ENCODE measurements at regions not wholly inside any gene's neighbourhood (a gene's known extent, or its start where the extent isn't known, plus 50 kb on each side); places are given as distances from the start of the nearest gene placed in this dataset.

DNA sequence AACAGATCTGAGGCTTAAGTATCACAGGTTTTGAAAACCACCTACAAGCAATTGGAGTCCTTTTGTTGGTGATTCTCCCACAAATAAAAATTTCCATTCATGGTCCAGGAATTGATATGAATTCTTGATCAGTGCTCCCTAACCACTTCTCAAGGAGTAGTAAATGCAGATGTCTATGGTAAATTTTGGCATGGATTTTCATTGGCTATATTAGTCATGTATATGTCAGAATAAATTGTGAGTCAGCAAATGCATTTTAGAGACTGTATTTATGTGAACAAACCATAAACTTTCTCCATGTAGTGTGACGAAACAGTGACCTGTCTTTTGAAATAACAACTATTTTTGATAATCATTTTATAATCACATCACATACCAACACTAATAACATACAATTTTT lies 611.1 kb downstream of the HTR1A start:
- no peak for DNase-seq (ENCODE audit: low spot score)

DNA sequence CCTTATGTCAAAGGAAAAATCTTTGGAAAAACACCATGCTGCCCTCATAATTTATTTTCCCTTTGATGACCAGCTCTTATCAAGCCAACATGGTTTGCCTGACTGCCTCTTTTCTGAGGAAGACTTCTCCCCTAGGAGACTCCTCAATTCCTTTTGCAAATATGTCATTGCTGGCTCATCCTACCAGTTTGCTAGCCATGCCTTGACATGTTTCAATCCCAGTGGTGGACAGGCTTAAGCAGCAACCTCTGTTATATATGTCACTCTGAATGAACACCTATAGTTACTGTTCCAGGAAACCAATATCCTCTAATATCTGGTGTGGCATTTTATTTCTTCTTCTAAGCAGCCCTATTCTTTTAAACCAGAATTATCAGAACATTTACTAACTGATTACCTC lies 615.8 kb downstream of the HTR1A start:
- DNase-seq (ENCODE audit: low spot score) = no peak

DNA sequence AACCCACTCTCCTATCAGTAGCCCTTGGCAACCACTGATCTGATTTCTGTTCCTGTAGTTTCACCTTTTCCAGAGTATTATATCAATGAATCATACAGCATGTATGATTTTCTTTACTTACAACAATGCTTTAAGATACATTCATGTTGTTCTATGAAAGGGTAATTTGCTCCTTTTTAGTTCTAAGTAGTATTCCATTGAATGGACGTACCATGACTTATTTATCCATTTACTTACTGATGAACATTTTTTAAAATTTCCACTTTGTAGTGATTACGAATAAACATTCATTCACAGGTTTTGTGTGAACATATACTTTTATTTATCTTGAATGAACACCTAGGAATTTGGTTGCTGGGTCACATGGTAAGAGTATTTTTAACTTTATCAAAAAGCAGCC lies 620.8 kb downstream of the HTR1A start:
- no peak for DNase-seq (ENCODE audit: low spot score)

DNA sequence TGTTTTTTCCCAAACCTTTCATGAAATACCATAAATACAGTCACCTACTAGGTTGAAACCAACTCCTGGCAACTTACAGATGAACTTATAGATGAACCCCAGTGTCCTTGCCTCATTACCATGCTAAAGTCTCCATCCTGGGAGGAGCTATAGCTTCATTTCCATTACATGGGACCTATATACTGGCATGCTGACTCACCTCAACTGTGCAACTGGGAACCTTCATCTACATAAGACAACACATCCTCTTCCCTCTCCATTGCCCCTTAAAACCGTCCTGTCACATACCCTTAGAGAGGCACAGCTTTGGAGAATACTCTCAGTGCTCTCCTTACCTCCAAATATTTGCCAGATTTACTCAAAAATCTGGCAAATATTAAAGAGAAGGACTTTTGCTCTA lies 638.3 kb downstream of the HTR1A start:
- no peak for DNase-seq (ENCODE audit: low spot score)

DNA sequence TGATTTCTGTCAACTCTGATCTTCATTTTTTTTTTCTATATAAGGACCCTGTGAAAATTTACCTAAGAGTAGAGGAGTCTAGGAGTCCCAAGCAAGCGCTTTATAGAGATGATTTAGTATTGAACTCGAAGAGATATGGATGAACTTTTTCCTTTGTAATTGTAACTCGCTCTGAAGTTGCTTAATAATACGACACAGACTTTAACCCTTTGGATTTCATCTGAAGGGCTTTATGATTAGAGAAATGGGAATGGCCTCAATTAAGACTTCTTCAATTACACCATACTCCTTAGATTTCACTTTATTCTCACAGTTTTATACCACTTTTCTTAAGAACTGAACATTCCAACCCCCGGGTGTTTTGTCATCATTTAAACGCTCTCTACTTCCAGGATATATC lies 647.7 kb downstream of the HTR1A start:
- no peak for DNase-seq (ENCODE audit: low spot score)

DNA sequence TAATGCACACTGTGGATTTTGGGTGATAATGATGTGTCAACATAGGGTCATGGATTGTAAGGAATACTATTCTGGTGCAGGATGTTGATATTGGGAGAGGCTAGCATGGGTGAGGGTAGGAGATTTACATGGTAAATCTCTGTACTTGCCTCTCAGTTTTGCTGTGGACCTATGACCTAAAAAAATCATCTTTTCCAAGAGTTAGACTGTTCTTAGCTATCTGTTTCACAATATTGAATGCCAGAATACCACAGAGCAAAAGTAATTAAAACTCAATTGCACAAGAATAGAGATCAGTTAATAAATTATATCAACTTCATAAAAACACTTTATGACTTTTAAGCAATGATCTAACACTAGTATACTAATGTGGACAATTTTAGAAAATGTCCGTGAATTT lies 651.6 kb downstream of the HTR1A start:
- DNase-seq (ENCODE audit: low spot score) = no peak

DNA sequence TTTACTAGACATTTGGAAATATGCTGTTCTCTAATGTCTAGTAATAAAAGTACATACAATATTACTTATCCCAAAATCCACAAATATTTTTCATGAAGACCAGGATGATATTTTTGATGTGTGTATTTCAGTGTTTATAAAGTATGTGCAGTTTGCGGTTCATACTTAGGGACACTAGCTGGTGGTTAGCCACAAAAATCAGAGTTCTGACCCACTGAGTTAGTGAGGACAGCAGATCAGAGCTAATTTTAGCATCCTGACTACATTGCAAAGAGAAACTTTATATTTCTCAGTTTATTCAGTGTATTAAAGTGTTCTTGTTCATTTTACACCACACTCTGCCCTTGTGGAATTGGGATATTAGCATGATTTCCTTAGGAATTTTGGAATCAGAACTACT lies 655.3 kb downstream of the HTR1A start:
- DNase-seq (ENCODE audit: low spot score) = no peak

DNA sequence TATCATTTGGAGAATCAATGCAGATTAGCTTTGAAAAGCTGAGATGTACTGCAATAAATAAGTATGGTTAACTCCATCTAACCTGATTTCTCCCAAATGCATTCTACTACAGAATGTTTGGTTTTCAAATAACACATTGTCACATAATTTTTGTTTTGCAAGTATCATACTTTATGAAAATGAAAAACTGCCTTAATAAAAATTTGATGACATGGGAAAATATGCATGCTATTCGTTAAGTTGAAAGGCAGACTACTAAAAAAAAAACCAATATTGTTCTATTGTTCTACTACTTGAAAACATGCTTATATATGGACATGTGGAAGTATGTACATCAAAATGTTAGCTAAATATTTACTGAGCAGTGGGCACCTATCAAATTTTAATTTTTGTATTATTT lies 668.9 kb downstream of the HTR1A start:
- DNase-seq (ENCODE audit: low spot score) = no peak

DNA sequence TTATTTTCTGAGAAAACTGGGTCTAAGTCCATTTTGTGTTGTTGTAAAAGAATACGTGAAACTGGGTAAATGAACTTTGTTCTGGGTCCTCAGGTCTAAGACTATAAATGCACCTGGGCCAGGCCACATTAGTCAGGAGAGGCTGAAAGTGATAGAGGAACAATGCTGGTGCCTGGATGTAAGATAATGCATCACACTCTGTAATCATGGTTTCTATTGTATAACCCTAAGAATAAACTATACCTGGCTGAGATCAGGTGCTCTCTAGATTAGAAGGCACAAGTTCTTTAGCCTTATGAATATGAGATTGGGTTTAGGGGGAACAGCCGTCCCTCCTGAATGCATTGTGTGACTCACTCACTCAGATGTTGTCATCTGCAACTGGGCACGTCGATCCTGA lies 675.5 kb downstream of the HTR1A start:
- DNase-seq (ENCODE audit: low spot score) = no peak

DNA sequence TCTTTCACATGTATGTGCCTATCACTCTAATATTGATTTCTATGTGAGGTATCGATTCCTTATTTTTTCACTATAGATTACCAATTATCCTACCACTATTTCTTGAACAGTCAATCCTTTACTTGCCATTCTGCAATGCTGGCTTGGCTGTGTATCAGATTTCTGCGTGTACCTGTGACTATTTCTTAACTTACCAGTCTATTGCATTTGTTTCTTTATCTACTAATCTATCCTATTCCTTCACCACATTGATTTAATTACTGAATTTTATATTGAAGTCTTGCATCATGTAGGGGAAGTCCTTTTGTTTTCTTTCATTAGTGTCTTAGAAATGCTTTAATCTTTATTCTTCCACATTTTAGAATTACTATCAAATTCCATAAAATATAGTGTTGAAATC lies 684.8 kb downstream of the LRRC70 start:
- DNase-seq (ENCODE audit: low spot score) = no peak

DNA sequence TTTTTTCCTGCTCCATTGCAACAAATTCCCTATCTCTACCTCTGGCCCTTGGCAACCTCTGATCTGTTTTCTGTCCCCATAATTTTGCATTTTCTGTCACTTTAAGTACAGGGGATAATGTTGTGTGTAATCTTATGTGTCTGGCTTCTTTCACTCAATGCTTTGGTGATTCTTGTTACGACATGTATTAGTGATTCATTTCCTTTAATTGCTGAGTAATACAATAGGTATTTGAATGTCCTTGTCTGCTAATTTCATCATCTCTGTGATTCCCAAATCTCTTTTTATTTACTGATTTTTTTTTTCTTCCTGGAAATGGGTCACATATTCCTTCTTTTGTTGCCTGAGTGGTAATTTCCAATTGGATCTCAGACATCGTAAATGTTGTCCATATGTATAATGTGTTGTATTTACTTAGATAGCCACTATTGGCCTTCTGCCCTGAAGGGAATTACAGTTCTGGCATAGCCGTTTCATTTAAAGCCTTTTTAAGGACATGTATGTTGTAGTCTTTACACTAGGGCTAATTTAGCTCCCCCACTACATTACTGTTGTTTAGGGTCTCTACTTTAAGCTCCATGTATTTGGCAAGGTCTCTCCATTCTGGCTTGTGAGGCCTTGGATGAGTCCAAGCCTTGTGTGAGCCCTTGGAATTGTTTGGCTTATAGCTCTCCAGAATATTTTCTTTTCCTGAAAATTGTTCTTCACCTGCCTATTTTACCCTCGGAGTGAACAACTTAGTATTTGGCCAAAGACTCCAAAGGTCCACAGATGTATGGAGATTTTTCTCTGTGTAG lies 683.8 kb downstream of the LRRC70 start:
- peak; percentile 8 for DNase-seq (ENCODE audit: low spot score)

DNA sequence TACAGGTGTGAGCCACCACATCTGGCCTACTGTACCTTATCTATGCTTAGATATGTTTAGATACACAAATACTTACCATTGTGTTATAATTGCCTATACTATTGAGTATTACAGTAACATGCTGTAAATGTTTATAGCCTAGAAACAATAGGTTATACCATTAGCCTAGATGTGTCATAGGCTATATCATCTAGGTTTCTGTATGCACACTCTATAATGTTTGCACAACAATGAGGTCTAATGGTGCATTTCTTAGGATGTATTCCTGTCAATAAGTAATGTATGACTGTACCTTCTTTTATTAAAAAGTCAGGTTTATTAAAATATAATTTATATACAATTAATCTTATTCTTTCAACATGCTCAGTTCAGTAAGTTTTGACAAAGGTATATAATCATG lies 683.1 kb downstream of the LRRC70 start:
- no peak for DNase-seq (ENCODE audit: low spot score)

DNA sequence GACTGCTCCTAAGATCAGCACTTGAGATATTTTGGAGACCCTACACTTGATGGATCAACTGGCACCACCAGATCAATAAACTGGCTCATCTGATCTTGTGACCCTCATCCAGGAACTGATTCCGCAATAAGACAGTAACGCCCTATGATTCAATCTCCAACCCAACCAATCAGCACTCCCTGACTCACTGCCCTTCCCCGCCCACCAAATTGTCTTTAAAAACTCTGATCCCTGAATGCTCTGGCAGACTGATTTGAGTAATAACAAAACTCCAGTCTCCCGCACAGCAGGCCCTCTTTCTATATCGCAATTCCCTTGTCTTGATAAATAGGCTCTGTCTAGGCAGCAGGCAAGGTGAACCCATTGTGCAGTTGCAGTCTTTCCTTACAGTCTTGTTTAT lies 677.0 kb downstream of the LRRC70 start:
- DNase-seq (ENCODE audit: low spot score) = no peak

DNA sequence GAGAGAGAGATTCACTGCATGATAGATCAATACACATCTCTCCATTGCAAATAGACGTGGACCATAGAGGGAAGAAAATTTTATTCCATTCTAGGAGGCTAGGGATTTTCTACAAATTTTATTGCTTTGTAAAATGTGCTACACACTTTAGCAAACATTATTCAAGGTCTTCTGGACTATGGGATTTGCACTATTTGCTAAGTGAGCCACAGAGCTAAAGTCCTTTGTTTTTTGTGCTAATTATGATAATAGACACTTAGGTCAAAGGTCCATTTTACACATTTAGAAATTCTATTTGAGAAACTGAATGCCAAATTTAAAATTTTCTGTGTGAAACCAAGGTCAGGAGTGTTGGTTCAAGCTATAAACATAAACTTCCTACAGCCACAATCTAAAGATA lies 672.3 kb downstream of the LRRC70 start:
- no peak for DNase-seq (ENCODE audit: low spot score)

DNA sequence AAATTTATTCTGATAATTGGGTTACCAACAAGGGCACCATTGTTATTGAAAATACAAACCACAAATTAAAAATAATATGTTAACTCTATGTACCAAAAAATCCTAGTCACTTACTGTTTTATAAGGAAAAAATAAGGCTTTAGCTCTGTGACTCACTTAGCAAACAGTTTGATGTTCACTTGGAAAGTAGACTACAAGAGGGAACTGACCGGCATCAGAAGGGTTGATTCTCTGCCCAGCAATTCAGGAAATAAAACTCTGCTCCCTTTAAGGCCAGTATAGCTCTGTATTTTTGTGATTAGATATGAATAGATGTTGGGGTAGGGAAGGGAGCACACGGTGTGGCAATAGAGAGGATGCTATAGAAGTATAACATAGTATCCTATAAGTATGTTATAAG lies 671.3 kb downstream of the LRRC70 start:
- no peak for DNase-seq (ENCODE audit: low spot score)

DNA sequence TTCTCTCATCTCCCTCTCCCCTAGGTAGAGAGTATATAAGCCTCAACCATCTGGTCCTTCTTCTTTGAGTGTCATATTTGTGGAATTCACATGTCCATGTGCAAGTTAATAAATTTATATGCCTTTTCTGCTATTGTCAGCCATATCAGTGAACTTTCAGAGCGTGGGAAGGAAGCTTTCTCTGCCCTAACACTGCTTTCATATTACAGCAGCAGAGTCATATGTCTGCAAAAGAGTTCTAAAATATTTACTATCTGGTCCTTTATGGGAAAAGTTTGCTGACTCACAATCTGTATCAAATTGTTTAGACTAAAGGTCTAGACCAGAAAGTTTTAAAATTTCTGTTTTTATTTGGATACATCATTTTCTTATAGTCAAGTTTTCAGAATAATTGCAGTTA lies 669.0 kb downstream of the LRRC70 start:
- DNase-seq (ENCODE audit: low spot score) = no peak

DNA sequence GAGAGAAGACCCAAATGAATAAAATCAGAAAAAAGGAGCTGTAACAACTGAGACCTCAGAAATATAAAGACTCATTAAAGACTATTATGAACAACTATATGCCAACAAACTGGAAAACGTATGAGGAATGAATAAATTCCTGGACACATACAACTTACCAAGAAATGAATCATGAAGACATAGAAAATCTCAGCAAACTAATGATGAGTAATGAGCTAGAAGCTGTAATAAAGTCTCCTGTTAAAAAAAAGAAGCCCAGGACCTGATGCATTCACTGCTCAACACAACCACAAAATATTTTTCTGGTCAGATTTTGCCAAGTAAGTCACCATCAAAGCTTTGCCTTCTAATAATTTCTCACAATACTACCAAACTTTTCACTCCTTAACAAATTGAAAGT lies 666.7 kb downstream of the LRRC70 start:
- DNase-seq (ENCODE audit: low spot score) = no peak

DNA sequence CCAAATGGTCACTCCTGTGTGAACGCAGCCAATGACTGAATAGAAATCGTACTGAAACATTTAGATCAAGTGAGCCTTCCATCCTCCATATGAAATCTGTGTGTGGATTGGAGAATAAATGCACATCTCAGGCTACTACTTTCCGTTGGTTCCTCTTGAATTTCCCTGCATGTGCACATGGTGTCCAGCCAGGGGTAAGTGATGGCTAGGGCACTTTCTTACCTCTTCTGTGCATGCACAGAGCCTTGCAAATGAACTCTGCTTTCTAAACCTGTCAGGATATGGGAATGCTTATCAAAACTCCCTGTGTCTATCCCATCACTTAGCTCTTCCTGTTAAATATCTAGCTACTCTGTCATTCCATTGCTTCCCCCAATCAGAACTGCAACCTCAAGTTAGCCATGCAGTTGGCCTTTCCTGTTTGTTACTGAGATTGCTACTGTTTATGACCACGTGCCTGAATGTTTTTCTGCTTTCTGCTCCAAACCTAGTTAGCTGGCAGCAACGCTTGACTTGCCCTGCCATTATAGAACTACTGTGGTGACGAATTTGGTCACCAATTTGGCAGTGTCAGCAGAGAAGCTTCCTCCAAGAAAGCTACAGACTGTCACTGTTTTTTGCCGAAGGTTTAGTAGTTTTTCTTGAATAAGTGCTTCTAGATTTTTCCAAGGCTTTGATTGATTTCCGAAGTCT lies 661.6 kb downstream of the LRRC70 start:
- DNase-seq (ENCODE audit: low spot score) = no peak

DNA sequence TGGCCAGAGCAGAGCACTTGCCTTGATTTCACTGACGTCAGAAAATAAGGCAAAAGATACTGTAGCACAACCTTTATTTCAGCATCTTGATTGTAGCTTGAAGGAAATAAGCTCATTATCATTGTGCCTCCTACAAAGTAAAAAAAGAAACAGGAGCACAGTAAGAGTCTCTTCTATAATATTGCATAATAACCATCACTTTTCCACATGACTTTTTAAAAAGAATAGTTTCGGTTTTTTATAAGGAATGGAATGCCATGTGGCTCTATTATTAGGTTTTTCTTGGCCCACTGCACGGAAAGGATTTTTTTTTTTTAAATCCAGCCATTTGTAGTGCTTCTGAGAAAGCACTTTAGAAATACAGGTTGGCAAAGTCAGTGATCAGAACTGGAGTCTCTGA lies 655.3 kb downstream of the LRRC70 start:
- DNase-seq (ENCODE audit: low spot score) = no peak

DNA sequence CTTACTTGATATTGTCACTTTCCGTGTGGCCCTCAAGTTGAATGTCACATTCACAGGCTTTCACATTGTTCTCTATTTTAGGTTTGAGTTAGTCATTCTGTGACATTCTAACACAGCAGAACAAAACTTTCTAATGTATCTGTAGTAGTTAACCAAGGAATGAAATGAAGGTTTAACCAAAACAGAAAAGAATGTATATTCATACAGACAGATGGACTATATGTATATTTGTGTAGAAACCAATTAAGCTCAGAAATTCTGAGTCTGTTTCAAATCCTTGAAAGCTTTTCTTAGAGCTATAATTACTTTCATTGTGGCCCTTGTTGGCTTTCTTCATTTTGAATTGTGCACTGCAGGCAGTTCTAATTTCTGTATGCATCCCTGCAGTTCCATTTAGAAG lies 654.7 kb downstream of the LRRC70 start:
- DNase-seq (ENCODE audit: low spot score) = no peak

DNA sequence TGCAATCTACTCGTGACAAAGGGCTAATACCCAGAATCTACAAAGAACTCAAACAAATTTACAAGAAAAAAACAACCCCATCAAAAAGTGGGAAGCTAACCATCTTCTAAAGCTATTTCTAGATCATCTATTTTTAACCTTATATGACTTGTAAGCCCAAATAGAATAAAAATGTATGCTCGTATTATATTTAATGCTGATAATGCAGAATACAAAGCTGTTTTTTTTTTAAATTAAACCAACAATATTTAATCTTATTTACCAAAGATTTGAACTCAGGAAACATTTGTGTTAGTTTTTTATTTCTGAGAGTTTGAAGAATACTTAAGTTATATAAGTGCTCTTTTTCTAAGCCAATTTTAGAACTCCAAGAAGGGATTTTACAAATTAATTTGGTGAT lies 652.1 kb downstream of the LRRC70 start:
- DNase-seq (ENCODE audit: low spot score) = no peak

DNA sequence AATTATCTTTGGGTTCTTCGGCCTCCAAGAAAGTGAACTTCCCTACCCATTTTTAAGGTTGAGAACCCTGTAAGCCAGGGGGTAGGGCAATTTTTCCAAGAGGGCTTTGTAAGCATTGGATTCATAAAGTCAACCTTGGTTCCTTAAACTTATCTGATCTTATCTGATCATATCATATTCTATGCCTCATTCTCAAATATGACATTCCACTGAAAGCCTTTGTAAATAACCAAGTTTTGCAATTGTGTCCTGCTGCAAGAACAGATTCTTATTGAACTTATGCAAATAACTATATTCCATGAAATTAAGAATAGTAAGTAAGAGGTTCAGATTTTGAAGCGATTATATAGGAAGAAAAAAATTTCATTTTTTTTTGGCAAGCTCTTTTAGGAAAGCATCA lies 649.5 kb downstream of the LRRC70 start:
- DNase-seq (ENCODE audit: low spot score) = no peak

DNA sequence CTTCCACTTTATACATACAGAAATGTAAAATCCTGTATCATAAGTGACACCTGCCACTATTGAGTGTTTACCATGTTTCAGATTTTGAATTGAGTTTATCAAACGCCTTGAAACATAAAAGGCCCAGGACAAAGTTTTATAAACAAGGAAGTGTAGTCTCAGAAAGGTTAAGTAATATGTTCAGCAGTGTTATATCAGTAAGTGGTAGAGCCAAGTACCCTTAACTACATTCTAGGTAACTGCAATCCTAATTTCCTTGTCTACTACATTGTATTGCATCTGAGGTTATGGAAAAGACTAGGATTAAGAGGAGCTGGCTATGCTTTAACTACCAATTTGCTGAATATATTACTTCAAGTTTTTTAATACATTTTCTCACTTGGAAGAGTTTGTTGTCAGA lies 641.6 kb downstream of the LRRC70 start:
- DNase-seq (ENCODE audit: low spot score) = no peak

DNA sequence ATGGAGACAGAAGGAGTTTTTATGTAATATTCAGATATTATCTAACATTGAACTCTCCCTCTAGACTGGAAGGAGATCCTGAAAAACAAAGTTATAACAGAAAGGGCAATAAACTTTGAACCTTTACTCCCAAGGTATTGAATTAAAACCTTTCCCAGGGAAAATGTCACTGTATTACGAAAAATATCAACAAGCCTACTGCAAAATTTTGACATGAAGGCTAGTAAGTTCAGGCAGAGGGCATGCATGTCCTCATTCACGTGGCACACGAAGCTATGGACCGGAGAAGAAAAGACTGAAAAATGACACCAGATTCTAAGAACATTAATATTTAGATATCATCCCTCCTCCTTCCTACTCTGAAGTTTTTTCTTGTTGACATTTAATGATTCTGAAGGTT lies 638.8 kb downstream of the LRRC70 start:
- DNase-seq (ENCODE audit: low spot score) = no peak
